HL-60 (cell line): ENCODE measurements at regions not wholly inside any gene's neighbourhood (a gene's known extent, or its start where the extent isn't known, plus 50 kb on each side); places are given as distances from the start of the nearest gene placed in this dataset.

Source experiments
- CTCF ChIP-seq: IDR thresholded peaks from one replicate; pipeline ENCODE4 v1.5.1; 2011; ENCODE audit warnings: low read length, control low read depth, inconsistent platforms; ENCODE audit not compliant: insufficient read depth
- GABPA ChIP-seq: IDR thresholded peaks from 2 replicates; pipeline ENCODE4 v1.6.1; 2012; ENCODE audit warnings: low read depth
- SPI1 ChIP-seq: IDR thresholded peaks from 2 replicates; pipeline ENCODE4 v1.6.1; 2012; ENCODE audit warnings: low read depth, mild to moderate bottlenecking, borderline replicate concordance

- TF ChIP-seq CTCF (no peak), GABPA (no peak), SPI1 (no peak)
These were observed 189.0 kb upstream of the PUM3 start for GRCh38 chr9:3032898-3033297.
